Esophagus (tissue), 2 donors: ENCODE measurements at regions not wholly inside any gene's neighbourhood (a gene's known extent, or its start where the extent isn't known, plus 50 kb on each side); places are given as distances from the start of the nearest gene placed in this dataset.

Experiments used
- H3K27ac ChIP-seq, 2 donors: one replicate each; pipeline ENCODE4 v1.5.1; 2013; ENCODE audit warnings: low read depth in 2 of 2, mild to moderate bottlenecking in 2 of 2, inconsistent platforms in 1 of 2, low read length in 1 of 2, moderate library complexity in 1 of 2
- H3K27me3 ChIP-seq, 2 donors: one replicate each; pipeline ENCODE4 v1.6.1; 2013; ENCODE audit warnings: low read length in 2 of 2, control low read depth in 1 of 2, mild to moderate bottlenecking in 1 of 2; ENCODE audit not compliant: insufficient read depth in 2 of 2, control insufficient read depth in 1 of 2
- H3K36me3 ChIP-seq, 2 donors: one replicate each; pipeline ENCODE4 v1.6.1; 2013; ENCODE audit warnings: low read length in 1 of 2; ENCODE audit not compliant: control insufficient read depth in 2 of 2, insufficient read depth in 2 of 2
- H3K4me1 ChIP-seq, 2 donors: one replicate each; pipeline ENCODE4 v1.6.1; 2013; ENCODE audit warnings: low read length in 1 of 2; ENCODE audit not compliant: control insufficient read depth in 2 of 2, insufficient read depth in 2 of 2
- H3K4me3 ChIP-seq, 2 donors: one replicate each; pipeline ENCODE4 v1.5.1; 2013; ENCODE audit warnings: low read length in 2 of 2, mild to moderate bottlenecking in 2 of 2, low read depth in 1 of 2, moderate library complexity in 1 of 2
- H3K9me3 ChIP-seq, 2 donors: one replicate each; pipeline ENCODE4 v1.6.1; 2013; ENCODE audit warnings: mild to moderate bottlenecking in 2 of 2, low read depth in 1 of 2, low read length in 1 of 2, moderate library complexity in 1 of 2; ENCODE audit not compliant: control insufficient read depth in 2 of 2, insufficient read depth in 1 of 2
- WGBS, 2 donors: extraction: QIAGEN DNeasy Blood & Tissue Kit; methylation state at CpG; one replicate each; pipeline ENCODE4 v1.1.7; 2013; 5-methylcytosine and 5-hydroxymethylcytosine counted together
- donor health status: healthy with polysubstance abuse.
- donor health status: Bipolar disorder and iron deficiency.

DNA sequence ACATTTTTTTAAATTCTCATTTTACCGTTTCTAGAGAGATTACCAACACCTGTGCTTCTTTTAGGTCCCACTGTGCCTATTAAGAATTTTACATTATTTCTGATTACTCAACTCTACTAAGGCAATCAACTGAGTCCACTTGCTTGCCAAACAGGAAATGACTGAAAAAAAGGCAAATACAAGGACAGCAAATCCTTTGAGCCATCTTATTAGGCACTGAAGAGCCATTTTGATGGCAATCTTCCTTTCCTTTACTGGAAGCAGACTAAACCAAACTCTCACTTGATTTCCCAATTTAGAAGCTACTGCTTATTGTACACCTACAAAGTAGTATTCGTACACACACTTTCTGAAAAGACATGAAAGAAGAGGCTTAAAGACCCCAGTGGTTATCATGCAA, 121.4 kb upstream of the COL3A1 start:
- no peaks in the 10 kb centered on the region for H3K36me3 ChIP-seq
- no peaks in the 10 kb centered on the region for H3K4me1 ChIP-seq
- no peaks in the 10 kb centered on the region for H3K9me3 ChIP-seq
- no peaks in the 10 kb centered on the region for H3K27me3 ChIP-seq
- no peak overlapping the region for H3K4me3 ChIP-seq
- 71 to 80% methylated on average over 2 of the region's 2 CpGs for WGBS, 2 donors
- no peak overlapping the region for H3K27ac ChIP-seq

DNA sequence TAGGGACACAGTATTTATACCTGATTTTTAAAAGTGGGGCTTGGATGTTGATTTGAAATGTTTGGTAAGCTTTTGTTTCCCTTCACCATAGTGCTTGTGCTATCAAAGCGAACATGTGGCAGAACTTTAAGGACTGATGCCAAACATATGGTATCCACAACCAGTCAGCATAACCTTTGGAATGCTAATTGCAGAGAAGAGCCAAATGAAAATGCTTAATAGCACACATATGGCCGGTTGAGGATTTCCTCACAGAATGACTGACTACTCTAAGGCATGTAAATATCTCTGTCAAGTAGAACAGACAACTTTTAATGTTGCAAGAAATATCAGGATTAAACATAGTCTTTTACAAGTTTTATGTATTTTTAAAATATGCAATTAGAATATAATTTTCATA, 120.9 kb upstream of the COL3A1 start:
- 56 to 64% methylated on average over 2 of the region's 2 CpGs for WGBS, 2 donors
- Histone ChIP-seq H3K27me3 (no peaks in the 10 kb centered on the region), H3K36me3 (no peaks in the 10 kb centered on the region), H3K9me3 (no peaks in the 10 kb centered on the region), H3K4me1 (no peaks in the 10 kb centered on the region), H3K27ac (no peak overlapping the region), H3K4me3 (no peak overlapping the region)

DNA sequence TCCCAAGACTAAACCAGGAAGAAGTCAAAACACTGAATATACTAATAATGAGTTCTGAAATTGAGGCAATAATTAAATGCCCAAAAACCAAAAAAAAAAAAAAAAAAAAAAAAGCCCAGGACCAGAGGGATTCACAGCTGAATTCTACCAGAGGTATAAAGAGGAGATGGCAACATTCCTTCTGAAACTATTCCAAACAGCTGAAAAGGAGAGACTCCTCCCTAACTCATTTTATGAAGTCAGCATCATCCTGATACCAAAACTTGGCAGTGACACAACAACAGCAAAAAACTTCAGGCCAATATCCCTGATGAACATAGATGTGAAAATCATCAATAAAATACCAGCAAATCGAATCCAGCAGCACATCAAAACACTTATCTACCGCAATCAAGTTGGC, 108.5 kb upstream of the COL3A1 start:
- Histone ChIP-seq H3K4me3 (no peak overlapping the region), H3K27ac (no peak overlapping the region), H3K9me3 (peaks cover 0 to 3% of the 10 kb centered on the region in 2 donors), H3K36me3 (no peaks in the 10 kb centered on the region), H3K4me1 (no peaks in the 10 kb centered on the region), H3K27me3 (no peaks in the 10 kb centered on the region)
- 70 to 75% methylated on average over 2 of the region's 2 CpGs for WGBS, 2 donors

DNA sequence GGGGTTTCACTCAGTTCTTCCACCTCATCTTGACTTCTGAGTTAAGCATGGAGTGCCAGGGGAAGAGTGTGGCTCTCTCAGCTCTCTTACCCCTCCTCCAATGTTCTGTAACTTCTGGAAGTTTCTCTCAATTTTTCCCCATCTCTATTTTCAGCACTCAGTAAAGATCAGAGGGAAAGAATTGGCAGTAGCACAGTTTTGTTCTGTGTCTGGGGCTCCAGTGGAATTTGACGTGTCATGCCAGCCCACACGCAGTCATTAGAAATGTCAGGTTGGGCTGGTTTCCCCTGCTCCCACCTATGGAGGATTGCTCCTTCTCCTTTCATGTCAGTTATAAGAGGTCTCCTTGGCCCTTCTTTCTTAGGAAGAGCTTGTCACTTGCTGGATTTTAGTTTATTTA, 104.6 kb upstream of the COL3A1 start:
- Histone ChIP-seq H3K27ac (no peak overlapping the region), H3K36me3 (no peaks in the 10 kb centered on the region), H3K9me3 (no peaks in the 10 kb centered on the region), H3K4me1 (no peaks in the 10 kb centered on the region), H3K27me3 (no peaks in the 10 kb centered on the region), H3K4me3 (no peak overlapping the region)
- WGBS, 2 donors: 32 to 52% methylated on average over 2 of the region's 2 CpGs

DNA sequence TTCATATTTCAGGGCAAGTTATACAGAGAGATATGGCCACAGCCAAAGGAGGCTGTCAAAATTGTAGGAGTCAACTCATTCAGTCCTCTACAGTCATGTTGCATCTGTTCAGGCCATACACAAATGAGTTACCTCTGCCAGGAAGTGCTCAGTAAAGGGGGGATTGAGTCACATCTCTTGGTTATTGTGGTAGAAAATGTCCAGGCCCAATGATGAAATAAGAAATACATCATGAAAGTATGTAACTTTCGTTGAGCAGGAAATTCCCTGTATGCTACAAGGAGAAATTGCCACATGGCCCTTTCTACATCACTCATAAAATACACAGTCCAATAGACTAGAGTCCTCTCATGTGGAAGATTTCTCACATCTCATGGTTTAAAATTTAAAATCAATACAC, 103.9 kb upstream of the COL3A1 start:
- Histone ChIP-seq H3K9me3 (no peaks in the 10 kb centered on the region), H3K27me3 (no peaks in the 10 kb centered on the region), H3K4me3 (no peak overlapping the region), H3K27ac (no peak overlapping the region), H3K4me1 (no peaks in the 10 kb centered on the region), H3K36me3 (no peaks in the 10 kb centered on the region)
- WGBS, 2 donors: 45 to 74% methylated on average over 1 of the region's 1 CpG

DNA sequence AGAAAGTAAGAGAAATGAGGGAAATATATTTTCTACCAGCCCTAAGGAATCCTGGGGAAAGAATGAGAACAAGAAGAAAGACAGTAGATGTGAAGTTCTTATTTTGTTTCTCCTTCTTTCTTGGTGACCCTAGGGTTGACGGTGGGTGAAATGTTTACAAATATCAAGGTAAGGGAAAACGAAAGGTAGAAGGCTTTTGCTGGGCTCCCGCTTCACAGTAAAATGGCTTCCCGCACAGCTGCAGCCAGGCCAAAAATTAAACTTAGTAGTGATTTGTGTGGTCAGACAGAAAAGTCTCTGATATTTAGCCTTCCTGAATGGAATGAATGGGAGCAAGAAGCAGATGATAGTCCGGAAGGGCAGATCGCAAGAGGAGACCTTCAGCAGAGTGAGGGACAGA, 99.1 kb upstream of the COL3A1 start:
- WGBS, 2 donors: 93 to 96% methylated on average over 6 of the region's 6 CpGs

DNA sequence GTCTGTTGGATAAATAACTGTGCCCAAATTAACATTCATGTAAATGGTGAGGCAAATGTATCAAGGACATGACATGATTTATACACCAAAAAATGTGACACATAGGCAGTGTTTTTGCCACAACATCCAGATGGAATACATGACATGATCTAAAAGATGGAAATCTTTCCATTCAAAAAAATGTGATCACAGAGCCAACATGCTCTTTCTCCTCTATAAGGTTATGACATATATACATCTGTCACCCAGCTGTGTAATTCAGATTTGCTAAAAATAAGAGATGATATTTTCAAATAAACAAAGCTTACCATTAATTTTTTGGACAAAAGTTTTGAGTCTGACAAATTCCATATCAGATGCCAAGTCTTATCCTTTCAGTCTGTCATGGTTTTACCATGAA, 95.5 kb upstream of the COL3A1 start:
- Histone ChIP-seq H3K27ac (no peak overlapping the region), H3K9me3 (no peaks in the 10 kb centered on the region), H3K36me3 (no peaks in the 10 kb centered on the region), H3K4me1 (no peaks in the 10 kb centered on the region), H3K27me3 (no peaks in the 10 kb centered on the region), H3K4me3 (no peak overlapping the region)

More for the DNA sequence above, 99.1 kb upstream of the COL3A1 start:
- H3K27me3 ChIP-seq: no peaks in the 10 kb centered on the region
- H3K9me3 ChIP-seq: no peaks in the 10 kb centered on the region
- no peak overlapping the region for H3K27ac ChIP-seq
- H3K36me3 ChIP-seq: no peaks in the 10 kb centered on the region
- no peaks in the 10 kb centered on the region for H3K4me1 ChIP-seq
- H3K4me3 ChIP-seq: no peak overlapping the region

DNA sequence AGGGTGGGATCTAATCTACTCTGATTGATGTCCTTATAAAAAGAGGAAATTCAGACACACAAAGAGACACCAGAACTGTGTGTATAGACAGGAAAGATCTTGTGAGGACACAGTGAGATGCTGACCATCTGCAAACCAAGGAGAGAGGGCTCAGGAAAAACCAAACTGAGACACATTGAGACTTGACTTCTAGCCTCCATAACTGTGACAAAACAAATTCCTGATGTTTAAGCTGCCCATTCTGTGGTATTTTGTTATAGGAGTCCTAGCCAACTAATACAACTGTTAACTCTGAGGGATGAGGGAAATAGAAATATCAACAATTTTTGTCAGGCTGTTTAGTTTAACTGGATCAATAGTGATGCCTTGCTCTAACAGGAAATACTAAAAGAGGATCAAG, 93.4 kb upstream of the COL3A1 start:
- no peaks in the 10 kb centered on the region for H3K9me3 ChIP-seq
- no peak overlapping the region for H3K27ac ChIP-seq
- no peaks in the 10 kb centered on the region for H3K4me1 ChIP-seq
- no peaks in the 10 kb centered on the region for H3K27me3 ChIP-seq
- H3K4me3 ChIP-seq: no peak overlapping the region
- no peaks in the 10 kb centered on the region for H3K36me3 ChIP-seq

DNA sequence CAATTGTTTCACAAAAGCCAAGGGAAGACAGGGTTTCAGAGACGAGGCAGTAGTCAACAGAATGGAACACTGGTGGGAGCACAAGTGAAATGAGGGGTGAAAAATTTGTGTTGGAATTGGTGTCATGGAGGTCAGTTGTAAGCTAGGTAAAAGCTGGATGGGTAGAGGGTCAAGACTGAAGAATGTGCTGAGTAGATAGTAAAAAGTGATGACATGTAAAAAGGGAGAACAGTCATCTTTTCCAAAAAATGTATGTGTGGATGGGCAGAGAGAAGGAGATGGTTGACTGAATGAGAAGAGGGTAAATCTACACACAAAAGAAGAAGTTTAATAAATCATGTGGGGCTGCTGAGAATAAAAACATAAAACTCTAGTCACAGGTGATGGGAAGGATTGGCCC, 92.7 kb upstream of the COL3A1 start:
- Histone ChIP-seq H3K27me3 (no peaks in the 10 kb centered on the region), H3K4me3 (no peak overlapping the region), H3K27ac (no peak overlapping the region), H3K36me3 (no peaks in the 10 kb centered on the region), H3K9me3 (no peaks in the 10 kb centered on the region), H3K4me1 (no peaks in the 10 kb centered on the region)
- 69 to 73% methylated on average over 1 of the region's 1 CpG for WGBS, 2 donors

DNA sequence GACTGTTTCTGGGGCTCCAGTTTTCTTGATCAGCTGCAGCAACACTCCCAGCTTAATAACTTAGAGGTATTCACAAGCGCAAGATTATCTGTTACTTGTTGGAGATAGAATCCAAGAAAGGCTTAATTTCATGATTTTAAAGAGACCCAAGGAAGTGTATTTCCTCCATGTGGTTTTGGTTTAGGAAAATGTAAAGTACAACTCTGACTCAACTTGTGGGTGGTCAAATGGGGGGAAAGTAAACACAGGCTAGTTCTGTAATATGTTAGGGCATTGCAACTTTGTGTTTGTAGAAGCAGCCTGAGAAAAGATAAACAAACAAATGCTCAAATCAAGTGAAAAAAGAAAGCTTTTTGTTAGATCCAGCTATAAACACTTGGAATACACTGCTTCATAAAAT, 90.1 kb upstream of the COL3A1 start:
- 84 to 86% methylated on average over 1 of the region's 1 CpG for WGBS, 2 donors
- no peaks in the 10 kb centered on the region for H3K27me3 ChIP-seq
- H3K4me3 ChIP-seq: no peak overlapping the region

More for the DNA sequence above, 90.1 kb upstream of the COL3A1 start:
- no peak overlapping the region for H3K27ac ChIP-seq
- H3K36me3 ChIP-seq: no peaks in the 10 kb centered on the region
- H3K4me1 ChIP-seq: no peaks in the 10 kb centered on the region
- no peaks in the 10 kb centered on the region for H3K9me3 ChIP-seq
